GM23338 (cell line): ENCODE measurements at regions not wholly inside any gene's neighbourhood (a gene's known extent, or its start where the extent isn't known, plus 50 kb on each side); places are given as distances from the start of the nearest gene placed in this dataset.

Source experiments
- ATAC-seq: fragments of 200-7000 bp; cut with Tn5 transposase; 3 replicates; pipeline ENCODE4 v1.9.1; 2020
- DNase-seq: peaks from one replicate; pipeline ENCODE4 v3.0.0-alpha.2; 2015; ENCODE audit warnings: low spot score
- H2AFZ ChIP-seq: fragments of 200-600 bp; sonication (generic); 2 replicates; pipeline ENCODE4 v1.8.0; 2016; ENCODE audit warnings: antibody characterized with exemption, mild to moderate bottlenecking, moderate library complexity
- H3F3A ChIP-seq: fragments of 200-600 bp; sonication (generic); replicated peaks from 2 replicates; pipeline ENCODE4 v1.8.0; 2017; ENCODE audit warnings: antibody characterized with exemption, mixed run types, low read depth
- H3K27ac ChIP-seq: fragments of 200-600 bp; sonication (generic); 2 replicates; pipeline ENCODE4 v1.6.1; 2016; ENCODE audit warnings: low read depth
- H3K27me3 ChIP-seq: fragments of 200-600 bp; sonication (generic); 2 replicates; pipeline ENCODE4 v1.8.0; 2016; ENCODE audit warnings: mild to moderate bottlenecking, mixed run types, moderate library complexity; ENCODE audit not compliant: insufficient read depth
- H3K36me3 ChIP-seq: fragments of 200-600 bp; sonication (generic); 2 replicates; pipeline ENCODE4 v1.8.0; 2016; ENCODE audit warnings: mild to moderate bottlenecking; ENCODE audit not compliant: insufficient read depth
- H3K4me1 ChIP-seq: fragments of 200-600 bp; sonication (generic); 2 replicates; pipeline ENCODE4 v1.8.0; 2016; ENCODE audit warnings: mild to moderate bottlenecking, moderate library complexity; ENCODE audit not compliant: insufficient read depth
- H3K4me2 ChIP-seq: fragments of 200-600 bp; sonication (generic); 2 replicates; pipeline ENCODE4 v1.7.1; 2017; ENCODE audit warnings: mixed run types
- H3K4me3 ChIP-seq: fragments of 200-600 bp; sonication (generic); 2 replicates; pipeline ENCODE4 v1.6.1; 2016; ENCODE audit warnings: mixed run types
- H3K79me2 ChIP-seq: fragments of 200-600 bp; sonication (generic); replicated peaks from 2 replicates; pipeline ENCODE4 v1.8.0; 2017; ENCODE audit warnings: mild to moderate bottlenecking; ENCODE audit not compliant: insufficient read depth
- H3K9me2 ChIP-seq: fragments of 200-600 bp; sonication (generic); 2 replicates; pipeline ENCODE4 v1.8.0; 2017; ENCODE audit not compliant: insufficient read depth
- H4K20me1 ChIP-seq: fragments of 200-600 bp; sonication (generic); replicated peaks from 2 replicates; pipeline ENCODE4 v1.8.0; 2017; ENCODE audit warnings: mild to moderate bottlenecking; ENCODE audit not compliant: insufficient read depth
- H3K27ac Mint-ChIP-seq: 2 replicates; pipeline ENCODE4 v1.8.0; 2020; ENCODE audit warnings: inconsistent platforms, mild to moderate bottlenecking, moderate library complexity, mixed read lengths
- H3K27me3 Mint-ChIP-seq: 3 replicates; pipeline ENCODE4 v1.8.0; 2022; ENCODE audit warnings: low read depth, mild to moderate bottlenecking, moderate library complexity, mixed read lengths, inconsistent platforms; ENCODE audit not compliant: insufficient read depth, poor library complexity
- H3K36me3 Mint-ChIP-seq: 3 replicates; pipeline ENCODE4 v1.8.0; 2021; ENCODE audit warnings: low read depth, mild to moderate bottlenecking, inconsistent platforms, moderate library complexity, mixed read lengths
- H3K4me1 Mint-ChIP-seq: 3 replicates; pipeline ENCODE4 v1.8.0; 2020; ENCODE audit warnings: mild to moderate bottlenecking, inconsistent platforms, mixed read lengths
- H3K4me3 Mint-ChIP-seq: 3 replicates; pipeline ENCODE4 v1.8.0; 2021; ENCODE audit warnings: moderate library complexity, mild to moderate bottlenecking, inconsistent platforms, mixed read lengths
- H3K9me3 Mint-ChIP-seq: 3 replicates; pipeline ENCODE4 v1.8.0; 2020; ENCODE audit warnings: moderate library complexity, mild to moderate bottlenecking, inconsistent platforms, mixed read lengths
- CREB1 ChIP-seq: fragments of 250-450 bp; sonication (Bioruptor Pico); IDR thresholded peaks from 2 replicates; pipeline ENCODE4 v1.5.0; 2020; ENCODE audit warnings: low read depth, mild to moderate bottlenecking, moderate library complexity
- ETS1 ChIP-seq: IDR thresholded peaks from 2 replicates; pipeline ENCODE4 v1.6.1; 2016; ENCODE audit warnings: antibody characterized with exemption
- EZH2 ChIP-seq: fragments of 200-600 bp; sonication (generic); IDR thresholded peaks from one replicate; pipeline ENCODE4 v1.8.0; 2017; ENCODE audit warnings: antibody characterized with exemption, mild to moderate bottlenecking, low read depth; ENCODE audit not compliant: unreplicated experiment
- JUNB ChIP-seq: IDR thresholded peaks from one replicate; pipeline ENCODE4 v1.6.1; 2016; ENCODE audit warnings: antibody characterized with exemption; ENCODE audit not compliant: unreplicated experiment
- NANOG ChIP-seq: IDR thresholded peaks from 2 replicates; pipeline ENCODE4 v1.6.1; 2016; ENCODE audit warnings: antibody characterized with exemption, borderline replicate concordance
- POLR2AphosphoS5 ChIP-seq: IDR thresholded peaks from 2 replicates; pipeline ENCODE4 v1.6.1; 2016; ENCODE audit warnings: antibody characterized with exemption, low read depth
- STAT1 ChIP-seq: IDR thresholded peaks from one replicate; pipeline ENCODE4 v1.6.1; 2016; ENCODE audit warnings: antibody characterized with exemption; ENCODE audit not compliant: unreplicated experiment
- ZNF114 ChIP-seq: fragments of 250-450 bp; sonication (Bioruptor Pico); IDR thresholded peaks from 2 replicates; pipeline ENCODE4 v1.5.0; 2020; ENCODE audit warnings: mild to moderate bottlenecking, moderate library complexity
- ZNF331 ChIP-seq: fragments of 250-450 bp; sonication (Bioruptor Pico); IDR thresholded peaks from 2 replicates; pipeline ENCODE4 v1.5.0; 2020; ENCODE audit warnings: low read depth, mild to moderate bottlenecking, moderate library complexity
- ZNF462 ChIP-seq: fragments of 250-450 bp; sonication (Bioruptor Pico); IDR thresholded peaks from 2 replicates; pipeline ENCODE4 v1.5.0; 2020; ENCODE audit warnings: mild to moderate bottlenecking, moderate library complexity

- no peak for TF ChIP-seq ZNF462 (CRISPR knock-in tag)
These were observed 56.1 kb downstream of the TWIST1 start (continued) for GRCh38 chr7:19061331-19061730.

GRCh38 chr7:19060761-19061259 is 56.6 kb downstream of the TWIST1 start:
- DNase-seq (no peak), ATAC-seq (no peak)
- no peaks in the 10 kb centered on the region for H3K36me3 Mint-ChIP-seq
- no peaks in the 10 kb centered on the region for H3K27me3 Mint-ChIP-seq
- Histone ChIP-seq H2AFZ (no peak overlapping the region), H4K20me1 (no peaks in the 10 kb centered on the region), H3K4me3 (no peak overlapping the region), H3K4me1 (no peaks in the 10 kb centered on the region), H3K4me2 (no peak overlapping the region), H3F3A (no peaks in the 10 kb centered on the region), H3K27ac (no peak overlapping the region), H3K36me3 (no peaks in the 10 kb centered on the region), H3K27me3 (no peaks in the 10 kb centered on the region), H3K79me2 (no peaks in the 10 kb centered on the region), H3K9me2 (no peaks in the 10 kb centered on the region)
- no peaks in the 10 kb centered on the region for H3K9me3 Mint-ChIP-seq
- no peak overlapping the region for H3K27ac Mint-ChIP-seq
- H3K4me3 Mint-ChIP-seq = no peak overlapping the region
- H3K4me1 Mint-ChIP-seq = peaks cover 4% of the 10 kb centered on the region
- TF ChIP-seq ZNF114 = no peak
- no peak for TF ChIP-seq ZNF462 (CRISPR knock-in tag)
- TF ChIP-seq POLR2AphosphoS5 = no peak
- TF ChIP-seq NANOG = no peak
- no peak for TF ChIP-seq ETS1
- no peak for TF ChIP-seq STAT1
- no peak for TF ChIP-seq JUNB
- TF ChIP-seq CREB1 (CRISPR knock-in tag) = no peak
- no peak for TF ChIP-seq EZH2
- TF ChIP-seq ZNF331 (CRISPR knock-in tag) = no peak
